Type B pancreatic cell (in vitro differentiated cells): ENCODE measurements at regions not wholly inside any gene's neighbourhood (a gene's known extent, or its start where the extent isn't known, plus 50 kb on each side); places are given as distances from the start of the nearest gene placed in this dataset.

Source experiments
- DNase-seq: peaks from one replicate; pipeline ENCODE4 v3.0.0; 2021; ENCODE audit warnings: mixed read lengths; ENCODE audit not compliant: unreplicated experiment; ENCODE audit errors: extremely low spot score
- H3K27ac Mint-ChIP-seq: 2 replicates; pipeline ENCODE4 v1.8.0; 2021; ENCODE audit warnings: mild to moderate bottlenecking, mixed read lengths
- H3K27me3 Mint-ChIP-seq: 2 replicates; pipeline ENCODE4 v1.8.0; 2021; ENCODE audit warnings: mixed read lengths
- H3K36me3 Mint-ChIP-seq: 2 replicates; pipeline ENCODE4 v1.8.0; 2021; ENCODE audit warnings: mixed read lengths
- H3K4me1 Mint-ChIP-seq: one replicate; pipeline ENCODE4 v1.8.0; 2021; ENCODE audit warnings: mixed read lengths; ENCODE audit not compliant: unreplicated experiment
- H3K4me3 Mint-ChIP-seq: 2 replicates; pipeline ENCODE4 v1.8.0; 2021; ENCODE audit warnings: mild to moderate bottlenecking, mixed read lengths
- H3K9me3 Mint-ChIP-seq: 2 replicates; pipeline ENCODE4 v1.8.0; 2021; ENCODE audit warnings: mixed read lengths
- CTCF ChIP-seq: fragments of 200-600 bp; sonication (generic); conservative IDR thresholded peaks from 2 replicates; pipeline ENCODE4 v1.5.0; 2021; ENCODE audit warnings: antibody characterized with exemption, mild to moderate bottlenecking

- Mint-ChIP-seq H3K4me3 (no peak overlapping the region), H3K4me1 (peaks cover 17% of the 10 kb centered on the region), H3K27me3 (no peaks in the 10 kb centered on the region), H3K9me3 (no peaks in the 10 kb centered on the region), H3K36me3 (no peaks in the 10 kb centered on the region), H3K27ac (no peak overlapping the region)
- no peak for TF ChIP-seq CTCF
- no peak for DNase-seq
Measured at GRCh38 chr2:102083393-102083703, 59.2 kb upstream of the IL1R1 start.

GRCh38 chr2:102084651-102085050 is 57.9 kb upstream of the IL1R1 start:
- H3K27ac Mint-ChIP-seq: no peak overlapping the region
- no peak for DNase-seq
- TF ChIP-seq CTCF: no peak
- no peaks in the 10 kb centered on the region for H3K9me3 Mint-ChIP-seq
- H3K36me3 Mint-ChIP-seq: no peaks in the 10 kb centered on the region
- no peak overlapping the region for H3K4me3 Mint-ChIP-seq
- peaks cover 17% of the 10 kb centered on the region for H3K4me1 Mint-ChIP-seq
- no peaks in the 10 kb centered on the region for H3K27me3 Mint-ChIP-seq

- no peaks in the 10 kb centered on the region for H3K36me3 Mint-ChIP-seq
- no peak for TF ChIP-seq CTCF
- no peaks in the 10 kb centered on the region for H3K27me3 Mint-ChIP-seq
- no peak for DNase-seq
- H3K4me3 Mint-ChIP-seq: no peak overlapping the region
- H3K4me1 Mint-ChIP-seq: peaks cover 17% of the 10 kb centered on the region
- H3K27ac Mint-ChIP-seq: no peak overlapping the region
- H3K9me3 Mint-ChIP-seq: no peaks in the 10 kb centered on the region
Measured at GRCh38 chr2:102085238-102085637, 57.3 kb upstream of the IL1R1 start.

- Mint-ChIP-seq H3K4me1 (peaks cover 17% of the 10 kb centered on the region), H3K27ac (no peak overlapping the region), H3K4me3 (no peak overlapping the region), H3K36me3 (no peaks in the 10 kb centered on the region), H3K9me3 (no peaks in the 10 kb centered on the region), H3K27me3 (no peaks in the 10 kb centered on the region)
- TF ChIP-seq CTCF: no peak
- no peak for DNase-seq
Measured at GRCh38 chr2:102086150-102086872, 56.2 kb upstream of the IL1R1 start.

- H3K9me3 Mint-ChIP-seq: no peaks in the 10 kb centered on the region
- TF ChIP-seq CTCF: no peak
- no peaks in the 10 kb centered on the region for H3K4me1 Mint-ChIP-seq
- no peaks in the 10 kb centered on the region for H3K36me3 Mint-ChIP-seq
- no peak overlapping the region for H3K4me3 Mint-ChIP-seq
- DNase-seq: no peak
- no peaks in the 10 kb centered on the region for H3K27me3 Mint-ChIP-seq
- H3K27ac Mint-ChIP-seq: no peak overlapping the region
Measured at GRCh38 chr2:102091121-102091520, 51.4 kb upstream of the IL1R1 start.

GRCh38 chr2:102091908-102092307 is 50.6 kb upstream of the IL1R1 start:
- Mint-ChIP-seq H3K4me3 (no peak overlapping the region), H3K27ac (no peak overlapping the region), H3K9me3 (no peaks in the 10 kb centered on the region), H3K36me3 (no peaks in the 10 kb centered on the region), H3K27me3 (no peaks in the 10 kb centered on the region), H3K4me1 (no peaks in the 10 kb centered on the region)
- TF ChIP-seq CTCF: no peak
- DNase-seq: no peak
